HEK293 (cell line): ENCODE measurements at regions not wholly inside any gene's neighbourhood (a gene's known extent, or its start where the extent isn't known, plus 50 kb on each side); places are given as distances from the start of the nearest gene placed in this dataset.

ENCODE experiments used
- EGR2 ChIP-seq: fragments of 450-650 bp; formaldehyde crosslinking; IDR thresholded peaks from 2 replicates; pipeline ENCODE4 v1.5.1; 2016; ENCODE audit warnings: low read depth, missing biosample characterization, missing genetic modification characterization
- KLF8 ChIP-seq: fragments of 450-650 bp; formaldehyde crosslinking; IDR thresholded peaks from 2 replicates; pipeline ENCODE4 v1.5.1; 2016; ENCODE audit warnings: missing biosample characterization, missing genetic modification characterization
- ZBTB17 ChIP-seq: fragments of 450-650 bp; formaldehyde crosslinking; IDR thresholded peaks from 2 replicates; pipeline ENCODE4 v1.5.1; 2016; ENCODE audit warnings: missing biosample characterization, missing genetic modification characterization
- ZBTB7A ChIP-seq: fragments of 450-650 bp; formaldehyde crosslinking; IDR thresholded peaks from 2 replicates; pipeline ENCODE4 v1.5.1; 2016; ENCODE audit warnings: low read depth, missing biosample characterization, missing genetic modification characterization
- ZEB2 ChIP-seq: fragments of 450-650 bp; formaldehyde crosslinking; IDR thresholded peaks from 2 replicates; pipeline ENCODE4 v1.5.1; 2016; ENCODE audit warnings: missing biosample characterization, missing genetic modification characterization
- ZFHX2 ChIP-seq: fragments of 450-650 bp; formaldehyde crosslinking; conservative IDR thresholded peaks from 2 replicates; pipeline ENCODE4 v1.5.1; 2016; ENCODE audit warnings: missing biosample characterization, missing genetic modification characterization
- ZFP3 ChIP-seq: fragments of 450-650 bp; formaldehyde crosslinking; IDR thresholded peaks from 2 replicates; pipeline ENCODE4 v1.5.1; 2016; ENCODE audit warnings: low read depth, missing biosample characterization, missing genetic modification characterization
- ZNF16 ChIP-seq: fragments of 450-650 bp; formaldehyde crosslinking; IDR thresholded peaks from 2 replicates; pipeline ENCODE4 v1.5.1; 2016; ENCODE audit warnings: low read depth, missing biosample characterization, missing genetic modification characterization
- ZNF274 ChIP-seq, 2 experiments: fragments of 200-500 bp in 1 of 2; fragments of 450-650 bp in 1 of 2; sonication (Bioruptor generic) in 1 of 2; formaldehyde crosslinking in 1 of 2; IDR thresholded peaks; 2 replicates each; pipeline versions ENCODE4 v1.5.1 to v1.6.1; 2014 to 2016; ENCODE audit warnings: borderline replicate concordance in 1 of 2, inconsistent platforms in 1 of 2, low read length in 1 of 2, missing biosample characterization in 1 of 2, missing genetic modification characterization in 1 of 2
- ZNF341 ChIP-seq: fragments of 450-650 bp; formaldehyde crosslinking; IDR thresholded peaks from 2 replicates; pipeline ENCODE4; 2016; ENCODE audit warnings: low read depth, missing biosample characterization, missing genetic modification characterization
- ZNF404 ChIP-seq: fragments of 450-650 bp; formaldehyde crosslinking; IDR thresholded peaks from 2 replicates; pipeline ENCODE4 v1.5.1; 2017; ENCODE audit warnings: missing biosample characterization, missing genetic modification characterization
- ZNF433 ChIP-seq: fragments of 450-650 bp; formaldehyde crosslinking; IDR thresholded peaks from 2 replicates; pipeline ENCODE4 v1.5.1; 2016; ENCODE audit warnings: missing biosample characterization, missing genetic modification characterization, low read depth
- ZNF561 ChIP-seq: fragments of 450-650 bp; IDR thresholded peaks from 2 replicates; pipeline ENCODE4 v1.5.1; 2018; ENCODE audit warnings: missing biosample characterization, missing genetic modification characterization, borderline replicate concordance
- ZNF747 ChIP-seq: fragments of 450-650 bp; formaldehyde crosslinking; IDR thresholded peaks from 2 replicates; pipeline ENCODE4 v1.5.1; 2016; ENCODE audit warnings: missing biosample characterization, missing genetic modification characterization
- ZNF76 ChIP-seq: fragments of 450-650 bp; formaldehyde crosslinking; IDR thresholded peaks from 2 replicates; pipeline ENCODE4; 2016; ENCODE audit warnings: low read depth, missing biosample characterization, missing genetic modification characterization, borderline replicate concordance
- ZNF768 ChIP-seq: fragments of 450-650 bp; formaldehyde crosslinking; IDR thresholded peaks from 2 replicates; pipeline ENCODE4 v1.5.1; 2018; ENCODE audit warnings: missing biosample characterization, mild to moderate bottlenecking, missing genetic modification characterization
- ZNF777 ChIP-seq: fragments of 450-650 bp; formaldehyde crosslinking; IDR thresholded peaks from 2 replicates; pipeline ENCODE4 v1.5.1; 2017; ENCODE audit warnings: missing biosample characterization, missing genetic modification characterization, borderline replicate concordance
- ZNF837 ChIP-seq: fragments of 450-650 bp; formaldehyde crosslinking; IDR thresholded peaks from 2 replicates; pipeline ENCODE4 v1.5.1; 2016; ENCODE audit warnings: missing biosample characterization, missing genetic modification characterization
- ZXDB ChIP-seq: fragments of 450-650 bp; formaldehyde crosslinking; IDR thresholded peaks from 2 replicates; pipeline ENCODE4 v1.5.1; 2016; ENCODE audit warnings: missing biosample characterization, missing genetic modification characterization
- TF ChIP-seq, protein P1 (sequence below): fragments of 450-650 bp; formaldehyde crosslinking; IDR thresholded peaks from 2 replicates; pipeline ENCODE4 v1.5.1; 2016; ENCODE audit warnings: missing biosample characterization, missing genetic modification characterization
- TF ChIP-seq, protein P2 (sequence below): fragments of 450-650 bp; formaldehyde crosslinking; IDR thresholded peaks from 2 replicates; pipeline ENCODE4 v1.5.1; 2016; ENCODE audit warnings: missing biosample characterization, missing genetic modification characterization
- TF ChIP-seq, protein P3 (sequence below): fragments of 450-650 bp; formaldehyde crosslinking; IDR thresholded peaks from 2 replicates; pipeline ENCODE4 v1.5.1; 2016; ENCODE audit warnings: missing biosample characterization, missing genetic modification characterization
- TF ChIP-seq, protein P4 (sequence below): fragments of 450-650 bp; formaldehyde crosslinking; IDR thresholded peaks from 2 replicates; pipeline ENCODE4 v1.5.1; 2016; ENCODE audit warnings: missing biosample characterization, missing genetic modification characterization
- TF ChIP-seq, protein P5 (sequence below): fragments of 450-650 bp; formaldehyde crosslinking; optimal IDR thresholded peaks from 2 replicates; pipeline ENCODE3; 2016; ENCODE audit warnings: missing biosample characterization, mild to moderate bottlenecking, missing genetic modification characterization
- TF ChIP-seq, protein P6 (sequence below): fragments of 450-650 bp; formaldehyde crosslinking; IDR thresholded peaks from 2 replicates; pipeline ENCODE4; 2016; ENCODE audit warnings: missing biosample characterization, missing genetic modification characterization
- TF ChIP-seq, protein P7 (sequence below): fragments of 450-650 bp; formaldehyde crosslinking; IDR thresholded peaks from 2 replicates; pipeline ENCODE4 v1.5.1; 2017; ENCODE audit warnings: missing biosample characterization, missing genetic modification characterization
- TF ChIP-seq, protein P8 (sequence below): fragments of 450-650 bp; formaldehyde crosslinking; IDR thresholded peaks from 2 replicates; pipeline ENCODE4 v1.5.1; 2016; ENCODE audit warnings: missing biosample characterization, missing genetic modification characterization, borderline replicate concordance

DNA sequence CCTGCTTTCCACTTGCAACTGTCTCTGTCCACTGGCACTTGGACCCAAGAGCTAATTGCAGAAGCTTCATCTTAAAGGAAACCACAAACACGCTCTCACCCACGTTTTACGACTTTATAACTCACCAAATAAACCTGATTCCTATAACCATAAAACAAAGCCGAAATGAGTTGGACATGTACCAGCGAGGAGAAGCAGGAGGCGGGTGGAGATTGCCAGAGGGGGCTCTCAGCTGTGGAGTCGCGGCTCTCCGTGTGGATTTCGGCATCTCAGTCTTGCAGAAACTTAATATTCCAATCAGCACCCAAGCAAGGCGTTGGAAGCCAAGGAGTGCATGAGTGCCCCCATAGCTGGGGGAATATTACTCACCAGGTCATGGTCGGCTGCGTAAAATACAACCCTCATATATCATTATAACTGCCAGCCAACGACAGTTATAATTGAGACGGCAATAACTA lies 483.6 kb downstream of the MN1 start (continued):
- no peak for TF ChIP-seq ZFP3
- TF ChIP-seq ZNF747 (tag by site-specific recombination), result no peak
- TF ChIP-seq, protein P1, sequence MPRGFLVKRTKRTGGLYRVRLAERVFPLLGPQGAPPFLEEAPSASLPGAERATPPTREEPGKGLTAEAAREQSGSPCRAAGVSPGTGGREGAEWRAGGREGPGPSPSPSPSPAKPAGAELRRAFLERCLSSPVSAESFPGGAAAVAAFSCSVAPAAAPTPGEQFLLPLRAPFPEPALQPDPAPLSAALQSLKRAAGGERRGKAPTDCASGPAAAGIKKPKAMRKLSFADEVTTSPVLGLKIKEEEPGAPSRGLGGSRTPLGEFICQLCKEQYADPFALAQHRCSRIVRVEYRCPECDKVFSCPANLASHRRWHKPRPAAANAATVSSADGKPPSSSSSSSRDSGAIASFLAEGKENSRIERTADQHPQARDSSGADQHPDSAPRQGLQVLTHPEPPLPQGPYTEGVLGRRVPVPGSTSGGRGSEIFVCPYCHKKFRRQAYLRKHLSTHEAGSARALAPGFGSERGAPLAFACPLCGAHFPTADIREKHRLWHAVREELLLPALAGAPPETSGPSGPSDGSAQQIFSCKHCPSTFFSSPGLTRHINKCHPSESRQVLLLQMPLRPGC, result 0 out of 2 replicates have a peak, but pooled peaks have one; percentile 10
- peak; percentile 58 for TF ChIP-seq ZFHX2
- no peak for TF ChIP-seq ZNF404
- 0 out of 2 replicates have a peak, but pooled peaks have one; percentile 19 for TF ChIP-seq ZXDB (tag by site-specific recombination)
- TF ChIP-seq, protein P2, sequence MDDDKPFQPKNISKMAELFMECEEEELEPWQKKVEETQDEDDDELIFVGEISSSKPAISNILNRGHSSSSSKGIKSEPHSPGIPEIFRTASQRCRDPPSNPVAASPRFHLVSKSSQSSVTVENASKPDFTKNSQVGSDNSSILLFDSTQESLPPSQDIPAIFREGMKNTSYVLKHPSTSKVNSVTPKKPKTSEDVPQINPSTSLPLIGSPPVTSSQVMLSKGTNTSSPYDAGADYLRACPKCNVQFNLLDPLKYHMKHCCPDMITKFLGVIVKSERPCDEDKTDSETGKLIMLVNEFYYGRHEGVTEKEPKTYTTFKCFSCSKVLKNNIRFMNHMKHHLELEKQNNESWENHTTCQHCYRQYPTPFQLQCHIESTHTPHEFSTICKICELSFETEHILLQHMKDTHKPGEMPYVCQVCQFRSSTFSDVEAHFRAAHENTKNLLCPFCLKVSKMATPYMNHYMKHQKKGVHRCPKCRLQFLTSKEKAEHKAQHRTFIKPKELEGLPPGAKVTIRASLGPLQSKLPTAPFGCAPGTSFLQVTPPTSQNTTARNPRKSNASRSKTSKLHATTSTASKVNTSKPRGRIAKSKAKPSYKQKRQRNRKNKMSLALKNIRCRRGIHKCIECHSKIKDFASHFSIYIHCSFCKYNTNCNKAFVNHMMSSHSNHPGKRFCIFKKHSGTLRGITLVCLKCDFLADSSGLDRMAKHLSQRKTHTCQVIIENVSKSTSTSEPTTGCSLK, result no peak
- no peak for TF ChIP-seq ZEB2 (tag by site-specific recombination)
- TF ChIP-seq ZNF561 (tag by site-specific recombination), result no peak; the same call in 1 of the 2 replicates
- TF ChIP-seq ZNF274 (IDR thresholded peaks at IDR 0.05; ENCODE audit: low read length), result no peak
- TF ChIP-seq ZNF274 (tag by site-specific recombination; IDR thresholded peaks at IDR 0.05; ENCODE audit: borderline replicate concordance), result no peak
- no peak for TF ChIP-seq ZNF16 (tag by site-specific recombination)
- TF ChIP-seq, protein P3, sequence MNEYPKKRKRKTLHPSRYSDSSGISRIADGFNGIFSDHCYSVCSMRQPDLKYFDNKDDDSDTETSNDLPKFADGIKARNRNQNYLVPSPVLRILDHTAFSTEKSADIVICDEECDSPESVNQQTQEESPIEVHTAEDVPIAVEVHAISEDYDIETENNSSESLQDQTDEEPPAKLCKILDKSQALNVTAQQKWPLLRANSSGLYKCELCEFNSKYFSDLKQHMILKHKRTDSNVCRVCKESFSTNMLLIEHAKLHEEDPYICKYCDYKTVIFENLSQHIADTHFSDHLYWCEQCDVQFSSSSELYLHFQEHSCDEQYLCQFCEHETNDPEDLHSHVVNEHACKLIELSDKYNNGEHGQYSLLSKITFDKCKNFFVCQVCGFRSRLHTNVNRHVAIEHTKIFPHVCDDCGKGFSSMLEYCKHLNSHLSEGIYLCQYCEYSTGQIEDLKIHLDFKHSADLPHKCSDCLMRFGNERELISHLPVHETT (tag by site-specific recombination), result no peak
- TF ChIP-seq ZNF777 (tag by site-specific recombination), result no peak
- TF ChIP-seq, protein P4, sequence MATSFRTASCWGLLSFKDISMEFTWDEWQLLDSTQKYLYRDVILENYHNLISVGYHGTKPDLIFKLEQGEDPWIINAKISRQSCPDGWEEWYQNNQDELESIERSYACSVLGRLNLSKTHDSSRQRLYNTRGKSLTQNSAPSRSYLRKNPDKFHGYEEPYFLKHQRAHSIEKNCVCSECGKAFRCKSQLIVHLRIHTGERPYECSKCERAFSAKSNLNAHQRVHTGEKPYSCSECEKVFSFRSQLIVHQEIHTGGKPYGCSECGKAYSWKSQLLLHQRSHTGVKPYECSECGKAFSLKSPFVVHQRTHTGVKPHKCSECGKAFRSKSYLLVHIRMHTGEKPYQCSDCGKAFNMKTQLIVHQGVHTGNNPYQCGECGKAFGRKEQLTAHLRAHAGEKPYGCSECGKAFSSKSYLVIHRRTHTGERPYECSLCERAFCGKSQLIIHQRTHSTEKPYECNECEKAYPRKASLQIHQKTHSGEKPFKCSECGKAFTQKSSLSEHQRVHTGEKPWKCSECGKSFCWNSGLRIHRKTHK (tag by site-specific recombination), result no peak
- TF ChIP-seq ZNF433, result no peak
- TF ChIP-seq, protein P5, sequence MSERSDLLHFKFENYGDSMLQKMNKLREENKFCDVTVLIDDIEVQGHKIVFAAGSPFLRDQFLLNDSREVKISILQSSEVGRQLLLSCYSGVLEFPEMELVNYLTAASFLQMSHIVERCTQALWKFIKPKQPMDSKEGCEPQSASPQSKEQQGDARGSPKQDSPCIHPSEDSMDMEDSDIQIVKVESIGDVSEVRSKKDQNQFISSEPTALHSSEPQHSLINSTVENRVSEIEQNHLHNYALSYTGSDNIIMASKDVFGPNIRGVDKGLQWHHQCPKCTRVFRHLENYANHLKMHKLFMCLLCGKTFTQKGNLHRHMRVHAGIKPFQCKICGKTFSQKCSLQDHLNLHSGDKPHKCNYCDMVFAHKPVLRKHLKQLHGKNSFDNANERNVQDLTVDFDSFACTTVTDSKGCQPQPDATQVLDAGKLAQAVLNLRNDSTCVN (tag by site-specific recombination), result no peak
- TF ChIP-seq ZBTB7A, result no peak
- no peak for TF ChIP-seq ZNF76 (tag by site-specific recombination)
- TF ChIP-seq ZBTB17 (tag by site-specific recombination), result no peak
- TF ChIP-seq ZNF341 (tag by site-specific recombination), result no peak
- TF ChIP-seq ZNF837, result no peak
- TF ChIP-seq, protein P6, sequence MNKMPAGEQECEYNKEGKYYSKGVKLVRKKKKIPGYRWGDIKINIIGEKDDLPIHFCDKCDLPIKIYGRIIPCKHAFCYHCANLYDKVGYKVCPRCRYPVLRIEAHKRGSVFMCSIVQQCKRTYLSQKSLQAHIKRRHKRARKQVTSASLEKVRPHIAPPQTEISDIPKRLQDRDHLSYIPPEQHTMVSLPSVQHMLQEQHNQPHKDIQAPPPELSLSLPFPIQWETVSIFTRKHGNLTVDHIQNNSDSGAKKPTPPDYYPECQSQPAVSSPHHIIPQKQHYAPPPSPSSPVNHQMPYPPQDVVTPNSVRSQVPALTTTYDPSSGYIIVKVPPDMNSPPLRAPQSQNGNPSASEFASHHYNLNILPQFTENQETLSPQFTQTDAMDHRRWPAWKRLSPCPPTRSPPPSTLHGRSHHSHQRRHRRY (tag by site-specific recombination), result no peak
- TF ChIP-seq EGR2 (tag by site-specific recombination), result no peak
- TF ChIP-seq, protein P7, sequence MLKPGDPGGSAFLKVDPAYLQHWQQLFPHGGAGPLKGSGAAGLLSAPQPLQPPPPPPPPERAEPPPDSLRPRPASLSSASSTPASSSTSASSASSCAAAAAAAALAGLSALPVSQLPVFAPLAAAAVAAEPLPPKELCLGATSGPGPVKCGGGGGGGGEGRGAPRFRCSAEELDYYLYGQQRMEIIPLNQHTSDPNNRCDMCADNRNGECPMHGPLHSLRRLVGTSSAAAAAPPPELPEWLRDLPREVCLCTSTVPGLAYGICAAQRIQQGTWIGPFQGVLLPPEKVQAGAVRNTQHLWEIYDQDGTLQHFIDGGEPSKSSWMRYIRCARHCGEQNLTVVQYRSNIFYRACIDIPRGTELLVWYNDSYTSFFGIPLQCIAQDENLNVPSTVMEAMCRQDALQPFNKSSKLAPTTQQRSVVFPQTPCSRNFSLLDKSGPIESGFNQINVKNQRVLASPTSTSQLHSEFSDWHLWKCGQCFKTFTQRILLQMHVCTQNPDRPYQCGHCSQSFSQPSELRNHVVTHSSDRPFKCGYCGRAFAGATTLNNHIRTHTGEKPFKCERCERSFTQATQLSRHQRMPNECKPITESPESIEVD (tag by site-specific recombination), result peak; percentile 53; the same call in 1 of the 2 replicates
- TF ChIP-seq KLF8 (tag by site-specific recombination), result no peak
- TF ChIP-seq, protein P8, sequence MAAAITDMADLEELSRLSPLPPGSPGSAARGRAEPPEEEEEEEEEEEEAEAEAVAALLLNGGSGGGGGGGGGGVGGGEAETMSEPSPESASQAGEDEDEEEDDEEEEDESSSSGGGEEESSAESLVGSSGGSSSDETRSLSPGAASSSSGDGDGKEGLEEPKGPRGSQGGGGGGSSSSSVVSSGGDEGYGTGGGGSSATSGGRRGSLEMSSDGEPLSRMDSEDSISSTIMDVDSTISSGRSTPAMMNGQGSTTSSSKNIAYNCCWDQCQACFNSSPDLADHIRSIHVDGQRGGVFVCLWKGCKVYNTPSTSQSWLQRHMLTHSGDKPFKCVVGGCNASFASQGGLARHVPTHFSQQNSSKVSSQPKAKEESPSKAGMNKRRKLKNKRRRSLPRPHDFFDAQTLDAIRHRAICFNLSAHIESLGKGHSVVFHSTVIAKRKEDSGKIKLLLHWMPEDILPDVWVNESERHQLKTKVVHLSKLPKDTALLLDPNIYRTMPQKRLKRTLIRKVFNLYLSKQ, result no peak
- TF ChIP-seq ZNF768 (tag by site-specific recombination), result no peak
